Astrocyte (in vitro differentiated cells and primary cell): ENCODE measurements at regions not wholly inside any gene's neighbourhood (a gene's known extent, or its start where the extent isn't known, plus 50 kb on each side); places are given as distances from the start of the nearest gene placed in this dataset.
A peak's percentile ranks its signal among the peaks of the same experiment; 100 is the strongest.
"Not testable (repeated sequence)": the region's sequence is repeated elsewhere in the genome, so short reads cannot be mapped to it uniquely, and the experiment has no call there.

ENCODE experiments used
- DNase-seq: peaks from one replicate; pipeline ENCODE4 v3.0.0-alpha.2; 2010; ENCODE audit warnings: low read depth
- FAIRE-seq: peaks from 2 replicates; lab custom pipeline; 2011; peaks lifted over from hg19 to GRCh38; lab: Jason Lieb, UNC
- H2AFZ ChIP-seq: 2 replicates; pipeline ENCODE4 v1.6.0; 2012; ENCODE audit warnings: low read depth, low read length, inconsistent platforms
- H3K27ac ChIP-seq: 2 replicates; pipeline ENCODE4 v1.5.1; 2011; ENCODE audit warnings: low read depth, low read length, inconsistent platforms
- H3K27me3 ChIP-seq: 2 replicates; pipeline ENCODE4 v1.6.0; 2011; ENCODE audit warnings: low read length, inconsistent platforms; ENCODE audit not compliant: insufficient read depth
- H3K36me3 ChIP-seq: 2 replicates; pipeline ENCODE4 v1.5.1; 2011; ENCODE audit warnings: low read length, inconsistent platforms; ENCODE audit not compliant: insufficient read depth
- H3K4me1 ChIP-seq: 2 replicates; pipeline ENCODE4 v1.5.1; 2011; ENCODE audit warnings: low read length, inconsistent platforms; ENCODE audit not compliant: insufficient read depth
- H3K4me2 ChIP-seq: 2 replicates; pipeline ENCODE4 v1.6.0; 2012; ENCODE audit warnings: low read length, inconsistent platforms
- H3K4me3 ChIP-seq: 2 replicates; pipeline ENCODE4 v1.5.1; 2011; ENCODE audit warnings: low read depth, mild to moderate bottlenecking, low read length, inconsistent platforms; ENCODE audit not compliant: insufficient read depth
- H3K79me2 ChIP-seq: 2 replicates; pipeline ENCODE4 v1.6.0; 2012; ENCODE audit warnings: mild to moderate bottlenecking, low read length, inconsistent platforms; ENCODE audit not compliant: insufficient read depth
- H3K9ac ChIP-seq: 2 replicates; pipeline ENCODE4 v1.6.0; 2012; ENCODE audit warnings: mild to moderate bottlenecking, low read length, inconsistent platforms
- H3K9me3 ChIP-seq: 2 replicates; pipeline ENCODE4 v1.5.1; 2012; ENCODE audit warnings: low read depth, mild to moderate bottlenecking, low read length, inconsistent platforms; ENCODE audit not compliant: insufficient read depth
- H4K20me1 ChIP-seq: 2 replicates; pipeline ENCODE4 v1.6.0; 2012; ENCODE audit warnings: low read length, inconsistent platforms; ENCODE audit not compliant: insufficient read depth
- H3K27ac Mint-ChIP-seq: one replicate; pipeline ENCODE4 v1.8.0; 2021; ENCODE audit warnings: mild to moderate bottlenecking, mixed read lengths; ENCODE audit not compliant: unreplicated experiment
- H3K27me3 Mint-ChIP-seq: one replicate; pipeline ENCODE4 v1.8.0; 2021; ENCODE audit warnings: low read depth, mixed read lengths; ENCODE audit not compliant: unreplicated experiment
- H3K36me3 Mint-ChIP-seq: one replicate; pipeline ENCODE4 v1.8.0; 2021; ENCODE audit warnings: low read depth, mixed read lengths; ENCODE audit not compliant: unreplicated experiment
- H3K4me1 Mint-ChIP-seq: one replicate; pipeline ENCODE4 v1.8.0; 2021; ENCODE audit warnings: low read depth, mixed read lengths; ENCODE audit not compliant: unreplicated experiment
- H3K4me3 Mint-ChIP-seq: one replicate; pipeline ENCODE4 v1.8.0; 2021; ENCODE audit warnings: mild to moderate bottlenecking, moderate library complexity, mixed read lengths; ENCODE audit not compliant: unreplicated experiment
- H3K9me3 Mint-ChIP-seq: one replicate; pipeline ENCODE4 v1.8.0; 2021; ENCODE audit warnings: mild to moderate bottlenecking, mixed read lengths; ENCODE audit not compliant: unreplicated experiment
- EZH2 ChIP-seq: IDR thresholded peaks from 2 replicates; pipeline ENCODE4 v1.6.1; 2012; ENCODE audit warnings: mild to moderate bottlenecking, low read length, inconsistent platforms; ENCODE audit not compliant: insufficient read depth
- TF ChIP-seq, protein P1 (sequence below): IDR thresholded peaks from 2 replicates; pipeline ENCODE4 v1.5.1; 2011; ENCODE audit warnings: low read depth, mild to moderate bottlenecking, inconsistent platforms, low read length, moderate library complexity; ENCODE audit not compliant: insufficient read depth

- no peak overlapping the region for H3K4me3 ChIP-seq
- no peak overlapping the region for H3K9ac ChIP-seq
- Mint-ChIP-seq H3K4me1 (peaks cover 30% of the 10 kb centered on the region), H3K9me3 (no peaks in the 10 kb centered on the region), H3K4me3 (no peak overlapping the region), H3K27ac (no peak overlapping the region), H3K27me3 (no peaks in the 10 kb centered on the region), H3K36me3 (no peaks in the 10 kb centered on the region)
- no peak overlapping the region for H3K4me2 ChIP-seq
- H2AFZ ChIP-seq: no peak overlapping the region
- H3K27ac ChIP-seq: no peak overlapping the region
- no peaks in the 10 kb centered on the region for H3K79me2 ChIP-seq
- no peaks in the 10 kb centered on the region for H4K20me1 ChIP-seq
- H3K27me3 ChIP-seq: no peaks in the 10 kb centered on the region
- H3K9me3 ChIP-seq: no peaks in the 10 kb centered on the region
- FAIRE-seq: no peak
- no peak for DNase-seq
- H3K36me3 ChIP-seq: no peaks in the 10 kb centered on the region
- TF ChIP-seq, protein P1, sequence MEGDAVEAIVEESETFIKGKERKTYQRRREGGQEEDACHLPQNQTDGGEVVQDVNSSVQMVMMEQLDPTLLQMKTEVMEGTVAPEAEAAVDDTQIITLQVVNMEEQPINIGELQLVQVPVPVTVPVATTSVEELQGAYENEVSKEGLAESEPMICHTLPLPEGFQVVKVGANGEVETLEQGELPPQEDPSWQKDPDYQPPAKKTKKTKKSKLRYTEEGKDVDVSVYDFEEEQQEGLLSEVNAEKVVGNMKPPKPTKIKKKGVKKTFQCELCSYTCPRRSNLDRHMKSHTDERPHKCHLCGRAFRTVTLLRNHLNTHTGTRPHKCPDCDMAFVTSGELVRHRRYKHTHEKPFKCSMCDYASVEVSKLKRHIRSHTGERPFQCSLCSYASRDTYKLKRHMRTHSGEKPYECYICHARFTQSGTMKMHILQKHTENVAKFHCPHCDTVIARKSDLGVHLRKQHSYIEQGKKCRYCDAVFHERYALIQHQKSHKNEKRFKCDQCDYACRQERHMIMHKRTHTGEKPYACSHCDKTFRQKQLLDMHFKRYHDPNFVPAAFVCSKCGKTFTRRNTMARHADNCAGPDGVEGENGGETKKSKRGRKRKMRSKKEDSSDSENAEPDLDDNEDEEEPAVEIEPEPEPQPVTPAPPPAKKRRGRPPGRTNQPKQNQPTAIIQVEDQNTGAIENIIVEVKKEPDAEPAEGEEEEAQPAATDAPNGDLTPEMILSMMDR: no peak
- TF ChIP-seq EZH2: no peak
- H3K4me1 ChIP-seq: no peaks in the 10 kb centered on the region
These were observed 241.2 kb downstream of the SKIDA1 start for GRCh38 chr10:21284301-21284700.

GRCh38 chr10:21283053-21283452 is 242.4 kb downstream of the SKIDA1 start:
- not testable (repeated sequence) for H3K36me3 Mint-ChIP-seq, H3K4me3 ChIP-seq, H3K9me3 ChIP-seq, H4K20me1 ChIP-seq, H3K27me3 ChIP-seq, H3K4me2 ChIP-seq, H2AFZ ChIP-seq, FAIRE-seq, H3K4me1 ChIP-seq, H3K36me3 ChIP-seq, H3K27ac ChIP-seq, H3K4me3 Mint-ChIP-seq, H3K9ac ChIP-seq, H3K27ac Mint-ChIP-seq, H3K27me3 Mint-ChIP-seq, H3K79me2 ChIP-seq, H3K9me3 Mint-ChIP-seq, DNase-seq
- peaks cover 36% of the 10 kb centered on the region for H3K4me1 Mint-ChIP-seq

DNA sequence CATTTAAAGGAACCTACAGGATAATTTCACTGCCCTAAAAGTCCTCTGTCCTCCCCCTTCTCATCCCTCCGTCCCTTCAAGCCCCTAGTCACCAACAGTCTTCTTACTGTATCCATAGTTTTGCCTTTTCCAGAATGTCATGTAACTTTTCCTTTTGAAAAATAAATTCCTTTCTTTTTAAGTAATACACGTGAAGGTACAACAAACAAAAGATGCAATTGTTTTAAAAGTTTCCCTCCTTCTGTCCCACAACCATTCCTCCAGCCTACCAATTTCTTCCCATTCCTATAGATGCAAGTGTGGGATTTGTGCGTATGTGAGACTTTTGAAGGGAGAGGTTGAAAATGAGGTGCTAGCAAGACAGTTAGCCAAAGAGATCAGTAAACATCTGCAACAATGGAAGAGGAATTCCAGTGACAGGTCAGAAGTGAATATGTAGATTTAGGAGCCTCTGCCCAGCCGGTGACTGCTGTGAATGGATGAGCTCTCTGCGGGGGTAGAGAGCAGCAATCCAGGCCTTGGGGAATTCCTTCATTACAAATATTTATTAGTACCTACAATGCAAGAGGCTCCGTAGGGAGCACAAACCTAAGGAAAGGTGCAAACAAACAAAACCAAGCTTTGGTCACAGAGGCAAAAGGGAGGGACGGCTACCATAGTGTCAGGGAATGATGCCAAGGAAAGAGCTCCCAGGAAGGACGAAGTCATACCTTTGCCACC is 243.6 kb downstream of the SKIDA1 start:
- no peak overlapping the region for H3K9ac ChIP-seq
- peaks cover 34% of the 10 kb centered on the region for H3K4me1 Mint-ChIP-seq

More for the DNA sequence above, 243.6 kb downstream of the SKIDA1 start:
- H3K27ac ChIP-seq: no peak overlapping the region
- Mint-ChIP-seq H3K27ac (peak overlapping the region; percentile 70), H3K27me3 (no peaks in the 10 kb centered on the region), H3K4me3 (no peak overlapping the region), H3K9me3 (no peaks in the 10 kb centered on the region), H3K36me3 (no peaks in the 10 kb centered on the region)
- FAIRE-seq (no peak), DNase-seq (no peak)
- no peak overlapping the region for H3K4me2 ChIP-seq
- no peaks in the 10 kb centered on the region for H3K9me3 ChIP-seq
- no peak overlapping the region for H3K4me3 ChIP-seq
- H3K4me1 ChIP-seq: peaks cover 3% of the 10 kb centered on the region
- H2AFZ ChIP-seq: no peak overlapping the region
- no peaks in the 10 kb centered on the region for H3K27me3 ChIP-seq
- no peaks in the 10 kb centered on the region for H3K36me3 ChIP-seq
- no peaks in the 10 kb centered on the region for H3K79me2 ChIP-seq
- TF ChIP-seq, protein P1: no peak
- TF ChIP-seq EZH2: no peak
- H4K20me1 ChIP-seq: no peaks in the 10 kb centered on the region
